ENCODE measurements at regions not wholly inside any gene's neighbourhood (a gene's known extent, or its start where the extent isn't known, plus 50 kb on each side); places are given as distances from the start of the nearest gene placed in this dataset.

DNA sequence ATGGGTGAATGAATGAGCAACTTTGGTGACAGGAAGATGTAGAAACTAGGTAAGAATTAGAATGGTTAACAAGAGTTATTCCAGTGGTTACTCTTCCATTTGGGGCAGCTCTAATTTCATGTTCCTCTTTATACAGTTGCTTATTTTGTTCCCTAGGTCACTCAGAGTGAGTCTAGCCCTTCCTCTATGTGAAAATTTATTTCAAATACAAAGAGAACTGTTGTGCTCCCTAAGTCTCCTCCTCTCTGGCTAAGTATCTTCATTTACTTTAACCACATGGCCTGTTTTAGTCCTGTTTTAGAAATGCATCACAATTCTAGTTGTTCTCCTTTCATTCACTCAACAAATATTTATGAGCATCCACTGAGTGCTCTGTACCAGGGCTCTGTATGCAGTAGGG is 51.1 kb upstream of the HIF1A start:
- intact Hi-C loops (cut with micrococcal nuclease): no loop called here
- ChIA-PET POLR2A (no interaction called here), RAD21 (ENCODE audit: low non-redundant PET in 1 of 2, low total read pairs in 2 of 2, uncharacterized antibody in 2 of 2, unreplicated experiment in 2 of 2) (no interaction called here)

GRCh38 chr14:61644834-61645233 is 50.5 kb upstream of the HIF1A start:
- Histone ChIP-seq H3K36me3 (ENCODE audit: control insufficient read depth in 1 of 2, insufficient read depth in 2 of 2, low read length in 2 of 2) (no peaks in the 10 kb centered on the region), H3K4me3 (replicated peaks in 1 of 2; ENCODE audit: low read depth in 1 of 2, low read length in 2 of 2) (no peak overlapping the region), H4K20me1 (ENCODE audit: insufficient read depth) (no peaks in the 10 kb centered on the region), H3K9me3 (ENCODE audit: control insufficient read depth in 1 of 2, insufficient read depth in 1 of 2, low read depth in 1 of 2, low read length in 2 of 2) (no peaks in the 10 kb centered on the region), H3K4me1 (ENCODE audit: control insufficient read depth in 1 of 2, insufficient read depth in 2 of 2, low read length in 2 of 2) (no peaks in the 10 kb centered on the region), H3K9ac (ENCODE audit: low read length) (no peak overlapping the region), H2AFZ (ENCODE audit: low read depth, low read length, poor library complexity, severe bottlenecking) (no peak overlapping the region), H3K9me2 (ENCODE audit: insufficient read depth) (no peaks in the 10 kb centered on the region), H3K4me2 (ENCODE audit: low read length) (no peak overlapping the region), H3K27ac (ENCODE audit: low read depth, low read length) (no peak overlapping the region), H3K27me3 (ENCODE audit: insufficient read depth, low read length) (no peaks in the 10 kb centered on the region), H3K79me2 (ENCODE audit: insufficient read depth, low read length) (no peaks in the 10 kb centered on the region)
- DNase-seq (ENCODE audit: low read depth, low spot score) (no peak), ATAC-seq (no peak)
- CTCF ChIA-PET: no interaction called here
- intact Hi-C loops (cut with micrococcal nuclease): no loop called here
- RAD21 ChIA-PET (ENCODE audit: low non-redundant PET in 1 of 2, low total read pairs in 2 of 2, uncharacterized antibody in 2 of 2, unreplicated experiment in 2 of 2): no interaction called here
- POLR2A ChIA-PET: no interaction called here
- no TSS peak for BruUV-seq (replicated peaks)
- TF ChIP-seq POLR2AphosphoS5 (IDR thresholded peaks at IDR 0.05; ENCODE audit: low read depth, low read length) (no peak), EZH2phosphoT487 (IDR thresholded peaks at IDR 0.05; ENCODE audit: borderline replicate concordance) (no peak), SIN3A (IDR thresholded peaks at IDR 0.05; ENCODE audit: low read depth) (no peak), CTCF (IDR thresholded peaks at IDR 0.05 in 2 of 3, conservative IDR thresholded peaks at IDR 0.05 in 1 of 3; ENCODE audit: borderline replicate concordance in 1 of 3, insufficient read depth in 1 of 3, low read depth in 2 of 3, low read length in 2 of 3) (no peak), ZNF274 (IDR thresholded peaks at IDR 0.05; ENCODE audit: low read depth, low read length) (no peak), POLR2A (IDR thresholded peaks at IDR 0.05; ENCODE audit: borderline replicate concordance, extremely low read depth, insufficient read depth, insufficient read length) (no peak), RAD21 (IDR thresholded peaks at IDR 0.05; ENCODE audit: low read depth) (no peak), TCF7L2 (IDR thresholded peaks at IDR 0.05; ENCODE audit: borderline replicate concordance, extremely low read depth, insufficient read depth, insufficient read length) (no peak), SRF (IDR thresholded peaks at IDR 0.05; ENCODE audit: low read depth) (no peak)
- TF ChIP-seq, protein P1, sequence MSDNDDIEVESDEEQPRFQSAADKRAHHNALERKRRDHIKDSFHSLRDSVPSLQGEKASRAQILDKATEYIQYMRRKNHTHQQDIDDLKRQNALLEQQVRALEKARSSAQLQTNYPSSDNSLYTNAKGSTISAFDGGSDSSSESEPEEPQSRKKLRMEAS (IDR thresholded peaks at IDR 0.05): no peak

More for the DNA sequence above, 51.1 kb upstream of the HIF1A start:
- no peaks in the 10 kb centered on the region for H3K9me3 ChIP-seq (ENCODE audit: control insufficient read depth in 1 of 2, insufficient read depth in 1 of 2, low read depth in 1 of 2, low read length in 2 of 2)
- H2AFZ ChIP-seq (ENCODE audit: low read depth, low read length, poor library complexity, severe bottlenecking): no peak overlapping the region
- no peaks in the 10 kb centered on the region for H3K27me3 ChIP-seq (ENCODE audit: insufficient read depth, low read length)
- no peak overlapping the region for H3K27ac ChIP-seq (ENCODE audit: low read depth, low read length)
- H3K9me2 ChIP-seq (ENCODE audit: insufficient read depth): no peaks in the 10 kb centered on the region
- no TSS peak for BruUV-seq (replicated peaks)
- H4K20me1 ChIP-seq (ENCODE audit: insufficient read depth): no peaks in the 10 kb centered on the region
- H3K9ac ChIP-seq (ENCODE audit: low read length): no peak overlapping the region
- CTCF ChIA-PET: no interaction called here
- no peak overlapping the region for H3K4me3 ChIP-seq (replicated peaks in 1 of 2; ENCODE audit: low read depth in 1 of 2, low read length in 2 of 2)
- DNase-seq (ENCODE audit: low read depth, low spot score): no peak
- ATAC-seq: no peak
- no peak overlapping the region for H3K4me2 ChIP-seq (ENCODE audit: low read length)
- H3K79me2 ChIP-seq (ENCODE audit: insufficient read depth, low read length): no peaks in the 10 kb centered on the region
- TF ChIP-seq, protein P2, sequence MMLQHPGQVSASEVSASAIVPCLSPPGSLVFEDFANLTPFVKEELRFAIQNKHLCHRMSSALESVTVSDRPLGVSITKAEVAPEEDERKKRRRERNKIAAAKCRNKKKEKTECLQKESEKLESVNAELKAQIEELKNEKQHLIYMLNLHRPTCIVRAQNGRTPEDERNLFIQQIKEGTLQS (IDR thresholded peaks at IDR 0.05): no peak
- TF ChIP-seq, protein P1 (IDR thresholded peaks at IDR 0.05): no peak
- TF ChIP-seq CEBPB (IDR thresholded peaks at IDR 0.05; ENCODE audit: low read depth): no peak
- TF ChIP-seq YY1 (IDR thresholded peaks at IDR 0.05; ENCODE audit: extremely low read depth, insufficient replicate concordance, low read depth, low read length): no peak
- TF ChIP-seq POLR2AphosphoS5 (IDR thresholded peaks at IDR 0.05; ENCODE audit: low read depth, low read length): no peak
- TF ChIP-seq ELF1 (IDR thresholded peaks at IDR 0.05; ENCODE audit: borderline replicate concordance, low read depth): no peak
- TF ChIP-seq, protein P3, sequence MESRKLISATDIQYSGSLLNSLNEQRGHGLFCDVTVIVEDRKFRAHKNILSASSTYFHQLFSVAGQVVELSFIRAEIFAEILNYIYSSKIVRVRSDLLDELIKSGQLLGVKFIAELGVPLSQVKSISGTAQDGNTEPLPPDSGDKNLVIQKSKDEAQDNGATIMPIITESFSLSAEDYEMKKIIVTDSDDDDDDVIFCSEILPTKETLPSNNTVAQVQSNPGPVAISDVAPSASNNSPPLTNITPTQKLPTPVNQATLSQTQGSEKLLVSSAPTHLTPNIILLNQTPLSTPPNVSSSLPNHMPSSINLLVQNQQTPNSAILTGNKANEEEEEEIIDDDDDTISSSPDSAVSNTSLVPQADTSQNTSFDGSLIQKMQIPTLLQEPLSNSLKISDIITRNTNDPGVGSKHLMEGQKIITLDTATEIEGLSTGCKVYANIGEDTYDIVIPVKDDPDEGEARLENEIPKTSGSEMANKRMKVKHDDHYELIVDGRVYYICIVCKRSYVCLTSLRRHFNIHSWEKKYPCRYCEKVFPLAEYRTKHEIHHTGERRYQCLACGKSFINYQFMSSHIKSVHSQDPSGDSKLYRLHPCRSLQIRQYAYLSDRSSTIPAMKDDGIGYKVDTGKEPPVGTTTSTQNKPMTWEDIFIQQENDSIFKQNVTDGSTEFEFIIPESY (IDR thresholded peaks at IDR 0.05; ENCODE audit: extremely low read depth, insufficient replicate concordance, low read length): no peak
- TF ChIP-seq SP1 (IDR thresholded peaks at IDR 0.05; ENCODE audit: low read depth): no peak
- TF ChIP-seq RAD21 (IDR thresholded peaks at IDR 0.05; ENCODE audit: low read depth): no peak
- no peak for TF ChIP-seq CBX3 (IDR thresholded peaks at IDR 0.05; ENCODE audit: low read depth)
- TF ChIP-seq ZFX (IDR thresholded peaks at IDR 0.05): no peak
- H3K36me3 ChIP-seq (ENCODE audit: control insufficient read depth in 1 of 2, insufficient read depth in 2 of 2, low read length in 2 of 2): no peaks in the 10 kb centered on the region
- H3K4me1 ChIP-seq (ENCODE audit: control insufficient read depth in 1 of 2, insufficient read depth in 2 of 2, low read length in 2 of 2): no peaks in the 10 kb centered on the region
